Neural cell (in vitro differentiated cells): ENCODE measurements at regions not wholly inside any gene's neighbourhood (a gene's known extent, or its start where the extent isn't known, plus 50 kb on each side); places are given as distances from the start of the nearest gene placed in this dataset.

ENCODE experiments used
- H2AFZ ChIP-seq: fragments of 200-600, 300-800 bp; sonication (generic), shearing (Covaris generic); 2 replicates; pipeline ENCODE4 v1.6.0; 2014; ENCODE audit warnings: low read depth, mild to moderate bottlenecking, antibody characterized with exemption, low read length, moderate library complexity
- H3F3A ChIP-seq: fragments of 200-600 bp; shearing (Covaris generic); 2 replicates; pipeline ENCODE4 v1.6.1; 2016; ENCODE audit warnings: mild to moderate bottlenecking, moderate library complexity, mixed read lengths, antibody characterized with exemption, low read length; ENCODE audit not compliant: insufficient read depth, poor library complexity, severe bottlenecking
- H3K27ac ChIP-seq: fragments of 200-600, 300-800 bp; sonication (generic), shearing (Covaris generic); 2 replicates; pipeline ENCODE4 v1.5.1; 2014; ENCODE audit warnings: mild to moderate bottlenecking, low read length, moderate library complexity
- H3K27me3 ChIP-seq: fragments of 300-800, 200-600 bp; sonication (generic), shearing (Covaris generic); 2 replicates; pipeline ENCODE4 v1.6.0; 2014; ENCODE audit warnings: mild to moderate bottlenecking, low read depth, low read length, moderate library complexity; ENCODE audit not compliant: insufficient read depth
- H3K36me3 ChIP-seq: fragments of 300-800, 200-600 bp; sonication (generic), shearing (Covaris generic); 2 replicates; pipeline ENCODE4 v1.5.1; 2014; ENCODE audit warnings: mild to moderate bottlenecking, antibody characterized with exemption, low read length, moderate library complexity; ENCODE audit not compliant: insufficient read depth
- H3K4me2 ChIP-seq: fragments of 300-800, 200-600 bp; sonication (generic), shearing (Covaris generic); 2 replicates; pipeline ENCODE4 v1.6.0; 2014; ENCODE audit warnings: mild to moderate bottlenecking, low read length
- H3K4me3 ChIP-seq: fragments of 300-800, 200-600 bp; sonication (generic), shearing (Covaris generic); 2 replicates; pipeline ENCODE4 v1.5.1; 2014; ENCODE audit warnings: mild to moderate bottlenecking, low read length, moderate library complexity
- H3K79me2 ChIP-seq: fragments of 200-600 bp; shearing (Covaris generic); replicated peaks from 2 replicates; pipeline ENCODE4 v1.6.0; 2014; ENCODE audit warnings: mild to moderate bottlenecking, low read length, moderate library complexity; ENCODE audit not compliant: insufficient read depth
- H3K9ac ChIP-seq: fragments of 300-800, 200-600 bp; sonication (generic), shearing (Covaris generic); 2 replicates; pipeline ENCODE4 v1.6.1; 2016; ENCODE audit warnings: mild to moderate bottlenecking, low read length, mixed read lengths
- H3K9me2 ChIP-seq: fragments of 200-600 bp; shearing (Covaris generic); 2 replicates; pipeline ENCODE4 v1.6.1; 2016; ENCODE audit warnings: mild to moderate bottlenecking, low read length, mixed read lengths; ENCODE audit not compliant: insufficient read depth
- H3K9me3 ChIP-seq: fragments of 200-600, 300-800 bp; sonication (generic), shearing (Covaris generic); 2 replicates; pipeline ENCODE4 v1.6.1; 2016; ENCODE audit warnings: mild to moderate bottlenecking, mixed run types, low read length, moderate library complexity, mixed read lengths
- H4K20me1 ChIP-seq: fragments of 200-600 bp; shearing (Covaris generic); 2 replicates; pipeline ENCODE4 v1.6.1; 2016; ENCODE audit warnings: mild to moderate bottlenecking, mixed run types; ENCODE audit not compliant: insufficient read depth
- EP300 ChIP-seq: fragments of 450-650 bp; conservative IDR thresholded peaks from 2 replicates; pipeline ENCODE4 v1.6.1; 2014; ENCODE audit warnings: antibody characterized with exemption, mild to moderate bottlenecking, moderate library complexity; ENCODE audit not compliant: poor library complexity, severe bottlenecking
- EZH2 ChIP-seq: fragments of 200-600, 300-800 bp; shearing (Covaris generic), sonication (generic); IDR thresholded peaks from 2 replicates; pipeline ENCODE4 v1.6.1; 2014; ENCODE audit warnings: antibody characterized with exemption, low read length, borderline replicate concordance, mild to moderate bottlenecking; ENCODE audit not compliant: insufficient read depth, poor library complexity, severe bottlenecking
- MXI1 ChIP-seq: fragments of 450-650 bp; conservative IDR thresholded peaks from 2 replicates; pipeline ENCODE4 v1.6.1; 2014; ENCODE audit warnings: antibody characterized with exemption, mild to moderate bottlenecking; ENCODE audit not compliant: poor library complexity, severe bottlenecking
- POLR2AphosphoS5 ChIP-seq: IDR thresholded peaks from 2 replicates; pipeline ENCODE4 v1.6.1; 2012
- RAD21 ChIP-seq: fragments of 450-650 bp; conservative IDR thresholded peaks from 2 replicates; pipeline ENCODE4 v1.6.1; 2014; ENCODE audit warnings: antibody characterized with exemption, mild to moderate bottlenecking, moderate library complexity
- SMC3 ChIP-seq: fragments of 450-650 bp; conservative IDR thresholded peaks from 2 replicates; pipeline ENCODE4 v1.6.1; 2014; ENCODE audit warnings: antibody characterized with exemption, mild to moderate bottlenecking, moderate library complexity; ENCODE audit not compliant: poor library complexity
- TAF1 ChIP-seq: IDR thresholded peaks from 2 replicates; pipeline ENCODE4 v1.6.1; 2012; ENCODE audit warnings: low read depth
- TF ChIP-seq, protein P1 (sequence below): IDR thresholded peaks from 2 replicates; pipeline ENCODE4 v1.6.1; 2012; ENCODE audit warnings: borderline replicate concordance
- TF ChIP-seq, protein P2 (sequence below): fragments of 450-650 bp; IDR thresholded peaks from 2 replicates; pipeline ENCODE4 v1.5.1; 2014; ENCODE audit warnings: antibody characterized with exemption, mild to moderate bottlenecking, moderate library complexity; ENCODE audit not compliant: poor library complexity, severe bottlenecking

DNA sequence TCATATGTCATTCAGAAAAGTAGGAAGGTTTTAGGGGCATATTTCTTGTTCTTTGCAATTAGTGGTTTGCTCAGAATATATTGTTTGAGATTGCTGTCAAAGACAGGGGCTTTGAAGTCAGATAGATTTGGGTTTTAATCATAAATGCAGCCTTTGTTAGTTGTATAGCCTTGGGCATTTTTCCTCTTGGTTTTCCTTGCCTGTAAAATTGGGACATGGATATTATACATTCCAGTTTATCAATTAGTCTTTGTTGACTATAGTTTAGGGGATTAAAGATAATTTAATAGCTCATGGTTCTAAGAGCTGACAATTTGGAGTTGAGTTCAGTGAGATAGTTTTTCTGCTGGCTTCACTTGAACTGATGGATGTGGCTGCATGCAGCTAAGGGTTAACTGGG, 88.9 kb downstream of the DMAC1 start:
- Histone ChIP-seq H3K9ac (no peak overlapping the region), H3K4me3 (no peak overlapping the region)
- TF ChIP-seq MXI1, result no peak
- TF ChIP-seq TAF1, result no peak
- no peak for TF ChIP-seq EP300
- TF ChIP-seq RAD21, result no peak
- no peak for TF ChIP-seq EZH2
- TF ChIP-seq, protein P1, sequence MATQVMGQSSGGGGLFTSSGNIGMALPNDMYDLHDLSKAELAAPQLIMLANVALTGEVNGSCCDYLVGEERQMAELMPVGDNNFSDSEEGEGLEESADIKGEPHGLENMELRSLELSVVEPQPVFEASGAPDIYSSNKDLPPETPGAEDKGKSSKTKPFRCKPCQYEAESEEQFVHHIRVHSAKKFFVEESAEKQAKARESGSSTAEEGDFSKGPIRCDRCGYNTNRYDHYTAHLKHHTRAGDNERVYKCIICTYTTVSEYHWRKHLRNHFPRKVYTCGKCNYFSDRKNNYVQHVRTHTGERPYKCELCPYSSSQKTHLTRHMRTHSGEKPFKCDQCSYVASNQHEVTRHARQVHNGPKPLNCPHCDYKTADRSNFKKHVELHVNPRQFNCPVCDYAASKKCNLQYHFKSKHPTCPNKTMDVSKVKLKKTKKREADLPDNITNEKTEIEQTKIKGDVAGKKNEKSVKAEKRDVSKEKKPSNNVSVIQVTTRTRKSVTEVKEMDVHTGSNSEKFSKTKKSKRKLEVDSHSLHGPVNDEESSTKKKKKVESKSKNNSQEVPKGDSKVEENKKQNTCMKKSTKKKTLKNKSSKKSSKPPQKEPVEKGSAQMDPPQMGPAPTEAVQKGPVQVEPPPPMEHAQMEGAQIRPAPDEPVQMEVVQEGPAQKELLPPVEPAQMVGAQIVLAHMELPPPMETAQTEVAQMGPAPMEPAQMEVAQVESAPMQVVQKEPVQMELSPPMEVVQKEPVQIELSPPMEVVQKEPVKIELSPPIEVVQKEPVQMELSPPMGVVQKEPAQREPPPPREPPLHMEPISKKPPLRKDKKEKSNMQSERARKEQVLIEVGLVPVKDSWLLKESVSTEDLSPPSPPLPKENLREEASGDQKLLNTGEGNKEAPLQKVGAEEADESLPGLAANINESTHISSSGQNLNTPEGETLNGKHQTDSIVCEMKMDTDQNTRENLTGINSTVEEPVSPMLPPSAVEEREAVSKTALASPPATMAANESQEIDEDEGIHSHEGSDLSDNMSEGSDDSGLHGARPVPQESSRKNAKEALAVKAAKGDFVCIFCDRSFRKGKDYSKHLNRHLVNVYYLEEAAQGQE, result no peak
- TF ChIP-seq SMC3, result no peak
- TF ChIP-seq, protein P2, sequence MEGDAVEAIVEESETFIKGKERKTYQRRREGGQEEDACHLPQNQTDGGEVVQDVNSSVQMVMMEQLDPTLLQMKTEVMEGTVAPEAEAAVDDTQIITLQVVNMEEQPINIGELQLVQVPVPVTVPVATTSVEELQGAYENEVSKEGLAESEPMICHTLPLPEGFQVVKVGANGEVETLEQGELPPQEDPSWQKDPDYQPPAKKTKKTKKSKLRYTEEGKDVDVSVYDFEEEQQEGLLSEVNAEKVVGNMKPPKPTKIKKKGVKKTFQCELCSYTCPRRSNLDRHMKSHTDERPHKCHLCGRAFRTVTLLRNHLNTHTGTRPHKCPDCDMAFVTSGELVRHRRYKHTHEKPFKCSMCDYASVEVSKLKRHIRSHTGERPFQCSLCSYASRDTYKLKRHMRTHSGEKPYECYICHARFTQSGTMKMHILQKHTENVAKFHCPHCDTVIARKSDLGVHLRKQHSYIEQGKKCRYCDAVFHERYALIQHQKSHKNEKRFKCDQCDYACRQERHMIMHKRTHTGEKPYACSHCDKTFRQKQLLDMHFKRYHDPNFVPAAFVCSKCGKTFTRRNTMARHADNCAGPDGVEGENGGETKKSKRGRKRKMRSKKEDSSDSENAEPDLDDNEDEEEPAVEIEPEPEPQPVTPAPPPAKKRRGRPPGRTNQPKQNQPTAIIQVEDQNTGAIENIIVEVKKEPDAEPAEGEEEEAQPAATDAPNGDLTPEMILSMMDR, result no peak
- TF ChIP-seq POLR2AphosphoS5, result no peak

DNA sequence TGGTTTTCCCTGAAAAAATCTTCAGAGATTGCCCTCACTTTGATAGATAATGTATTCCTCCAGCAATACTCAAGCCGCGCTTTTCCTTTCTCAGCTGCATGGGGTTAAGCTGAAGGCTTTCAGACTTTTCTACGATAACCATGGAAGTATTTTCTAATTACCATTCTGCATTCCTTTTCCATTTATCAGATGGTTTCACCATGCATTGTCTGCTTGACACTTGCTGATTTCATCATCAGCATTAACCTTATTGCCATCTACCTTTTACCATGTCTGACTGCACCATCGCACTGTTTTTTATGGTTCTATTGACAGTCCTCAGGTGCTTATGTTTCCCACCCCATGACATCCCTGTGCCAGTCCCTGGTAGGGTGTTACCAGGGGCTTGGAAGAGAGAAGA, 91.6 kb downstream of the DMAC1 start:
- Histone ChIP-seq H3K79me2 (no peaks in the 10 kb centered on the region), H3F3A (no peaks in the 10 kb centered on the region), H3K27ac (no peak overlapping the region), H2AFZ (no peak overlapping the region), H4K20me1 (no peaks in the 10 kb centered on the region), H3K4me3 (no peak overlapping the region), H3K4me2 (no peak overlapping the region), H3K27me3 (no peaks in the 10 kb centered on the region), H3K36me3 (no peaks in the 10 kb centered on the region), H3K9ac (no peak overlapping the region), H3K9me2 (no peaks in the 10 kb centered on the region), H3K9me3 (no peaks in the 10 kb centered on the region)
- no peak for TF ChIP-seq TAF1
- TF ChIP-seq EP300, result no peak

More for the DNA sequence above, 88.9 kb downstream of the DMAC1 start:
- no peak overlapping the region for H3K4me2 ChIP-seq
- H3K27ac ChIP-seq, result no peak overlapping the region
- H3K9me3 ChIP-seq, result no peaks in the 10 kb centered on the region
- no peaks in the 10 kb centered on the region for H3K79me2 ChIP-seq
- H3K36me3 ChIP-seq, result no peaks in the 10 kb centered on the region
- H3K27me3 ChIP-seq, result no peaks in the 10 kb centered on the region
- H2AFZ ChIP-seq, result no peak overlapping the region
- H3F3A ChIP-seq, result no peaks in the 10 kb centered on the region
- no peaks in the 10 kb centered on the region for H4K20me1 ChIP-seq
- no peaks in the 10 kb centered on the region for H3K9me2 ChIP-seq

DNA sequence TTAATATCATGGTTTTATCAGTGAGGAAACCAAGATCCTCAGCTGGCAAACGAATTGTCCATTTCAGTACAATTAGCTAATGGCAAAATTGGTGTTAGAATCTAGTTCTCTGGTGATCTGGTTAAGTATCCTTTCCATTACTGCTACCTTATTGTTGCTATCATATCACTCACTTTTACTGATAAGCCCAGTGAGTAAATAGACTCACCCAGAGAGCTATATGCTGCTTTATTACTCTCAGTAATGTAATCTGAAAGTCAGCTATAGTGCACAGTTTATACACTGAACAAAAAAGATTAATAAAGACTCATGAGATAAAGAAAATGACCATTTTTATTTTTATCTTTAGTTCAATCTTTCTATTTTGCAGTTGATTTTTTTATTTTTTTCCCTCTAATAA, 95.0 kb downstream of the DMAC1 start:
- Histone ChIP-seq H2AFZ (no peak overlapping the region), H3K4me3 (no peak overlapping the region), H3K4me2 (no peak overlapping the region), H3K27me3 (no peaks in the 10 kb centered on the region), H4K20me1 (no peaks in the 10 kb centered on the region), H3K9me2 (no peaks in the 10 kb centered on the region), H3K9me3 (no peaks in the 10 kb centered on the region), H3K27ac (no peak overlapping the region), H3F3A (no peaks in the 10 kb centered on the region), H3K9ac (no peak overlapping the region), H3K79me2 (no peaks in the 10 kb centered on the region), H3K36me3 (no peaks in the 10 kb centered on the region)
- TF ChIP-seq EZH2 (no peak), TAF1 (no peak), POLR2AphosphoS5 (no peak), EP300 (no peak), MXI1 (no peak), RAD21 (no peak), SMC3 (no peak)
- TF ChIP-seq, protein P2, result no peak
- TF ChIP-seq, protein P1, result no peak
